Smooth muscle cell (in vitro differentiated cells): ENCODE measurements at regions not wholly inside any gene's neighbourhood (a gene's known extent, or its start where the extent isn't known, plus 50 kb on each side); places are given as distances from the start of the nearest gene placed in this dataset.

Source experiments
- DNase-seq: peaks from one replicate; lab custom pipeline; 2025; ENCODE audit not compliant: unreplicated experiment; lab: John Stamatoyannopoulos, UW
- H2AFZ ChIP-seq: fragments of 200-600 bp; sonication (generic); 2 replicates; pipeline ENCODE4 v1.6.0; 2016; ENCODE audit warnings: antibody characterized with exemption, low read depth, mild to moderate bottlenecking
- H3F3A ChIP-seq: fragments of 200-600 bp; sonication (generic); 2 replicates; pipeline ENCODE4 v1.6.0; 2017; ENCODE audit warnings: antibody characterized with exemption, low read depth
- H3K27ac ChIP-seq: fragments of 200-600 bp; sonication (generic); 2 replicates; pipeline ENCODE4 v1.5.1; 2016; ENCODE audit warnings: low read depth, mild to moderate bottlenecking
- H3K27me3 ChIP-seq: fragments of 200-600 bp; sonication (generic); 2 replicates; pipeline ENCODE4 v1.6.1; 2016; ENCODE audit warnings: low read depth, mild to moderate bottlenecking
- H3K36me3 ChIP-seq: fragments of 200-600 bp; sonication (generic); 2 replicates; pipeline ENCODE4 v1.5.1; 2016; ENCODE audit warnings: low read depth
- H3K4me1 ChIP-seq: fragments of 200-600 bp; sonication (generic); 2 replicates; pipeline ENCODE4 v1.5.1; 2016; ENCODE audit warnings: low read depth
- H3K4me2 ChIP-seq: fragments of 200-600 bp; sonication (generic); 2 replicates; pipeline ENCODE4 v1.6.0; 2016; ENCODE audit warnings: mild to moderate bottlenecking
- H3K4me3 ChIP-seq: fragments of 200-600 bp; sonication (generic); 2 replicates; pipeline ENCODE4 v1.5.1; 2016; ENCODE audit warnings: mild to moderate bottlenecking
- H3K79me2 ChIP-seq: fragments of 200-600 bp; sonication (generic); 2 replicates; pipeline ENCODE4 v1.6.0; 2016; ENCODE audit warnings: low read depth, mild to moderate bottlenecking
- H3K9ac ChIP-seq: fragments of 200-600 bp; sonication (generic); 2 replicates; pipeline ENCODE4 v1.6.0; 2016; ENCODE audit warnings: low read depth
- H3K9me3 ChIP-seq: fragments of 200-600 bp; sonication (generic); replicated peaks from 2 replicates; pipeline ENCODE4 v1.5.1; 2016; ENCODE audit warnings: low read depth
- H4K20me1 ChIP-seq: fragments of 200-600 bp; sonication (generic); 2 replicates; pipeline ENCODE4 v1.6.0; 2016; ENCODE audit warnings: low read depth
- WGBS: methylation state at CpG from one replicate; pipeline ENCODE4 v1.1.7; 2016; ENCODE audit warnings: low lambda C conversion rate; 5-methylcytosine and 5-hydroxymethylcytosine counted together
- TF ChIP-seq, protein P1 (sequence below): fragments of 200-600 bp; sonication (generic); IDR thresholded peaks from 2 replicates; pipeline ENCODE4 v1.5.1; 2017; ENCODE audit warnings: borderline replicate concordance, mild to moderate bottlenecking, antibody characterized with exemption; ENCODE audit not compliant: insufficient read depth, poor library complexity, severe bottlenecking

DNA sequence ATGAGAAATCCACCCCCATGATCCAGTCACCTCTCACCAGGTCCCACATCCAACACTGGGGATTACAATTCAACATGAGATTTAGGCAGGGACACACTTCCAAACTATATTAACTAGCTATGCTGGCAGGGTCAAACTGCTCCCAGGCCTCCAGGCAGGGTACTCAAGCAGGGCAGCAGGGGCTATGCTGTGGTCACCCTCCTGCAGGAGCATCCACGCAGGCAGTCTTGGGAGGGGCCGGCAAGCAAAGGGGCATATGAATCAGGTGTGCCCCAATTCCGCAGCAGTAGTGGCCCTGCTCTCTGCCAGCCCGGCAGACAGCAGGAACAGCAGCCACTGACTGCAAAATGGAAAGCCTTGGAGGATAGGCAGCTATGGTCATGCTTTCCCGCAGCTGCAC lies 74.6 kb upstream of the PRDX4 start:
- H3K36me3 ChIP-seq = no peaks in the 10 kb centered on the region
- TF ChIP-seq, protein P1, sequence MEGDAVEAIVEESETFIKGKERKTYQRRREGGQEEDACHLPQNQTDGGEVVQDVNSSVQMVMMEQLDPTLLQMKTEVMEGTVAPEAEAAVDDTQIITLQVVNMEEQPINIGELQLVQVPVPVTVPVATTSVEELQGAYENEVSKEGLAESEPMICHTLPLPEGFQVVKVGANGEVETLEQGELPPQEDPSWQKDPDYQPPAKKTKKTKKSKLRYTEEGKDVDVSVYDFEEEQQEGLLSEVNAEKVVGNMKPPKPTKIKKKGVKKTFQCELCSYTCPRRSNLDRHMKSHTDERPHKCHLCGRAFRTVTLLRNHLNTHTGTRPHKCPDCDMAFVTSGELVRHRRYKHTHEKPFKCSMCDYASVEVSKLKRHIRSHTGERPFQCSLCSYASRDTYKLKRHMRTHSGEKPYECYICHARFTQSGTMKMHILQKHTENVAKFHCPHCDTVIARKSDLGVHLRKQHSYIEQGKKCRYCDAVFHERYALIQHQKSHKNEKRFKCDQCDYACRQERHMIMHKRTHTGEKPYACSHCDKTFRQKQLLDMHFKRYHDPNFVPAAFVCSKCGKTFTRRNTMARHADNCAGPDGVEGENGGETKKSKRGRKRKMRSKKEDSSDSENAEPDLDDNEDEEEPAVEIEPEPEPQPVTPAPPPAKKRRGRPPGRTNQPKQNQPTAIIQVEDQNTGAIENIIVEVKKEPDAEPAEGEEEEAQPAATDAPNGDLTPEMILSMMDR = no peak
- no peaks in the 10 kb centered on the region for H3K4me1 ChIP-seq
- no peak overlapping the region for H3K27ac ChIP-seq
- no peaks in the 10 kb centered on the region for H3F3A ChIP-seq
- no peak overlapping the region for H3K9ac ChIP-seq
- no peak overlapping the region for H3K4me2 ChIP-seq
- no peaks in the 10 kb centered on the region for H3K27me3 ChIP-seq
- DNase-seq = no peak
- H3K4me3 ChIP-seq = no peak overlapping the region
- no peaks in the 10 kb centered on the region for H3K9me3 ChIP-seq
- H3K79me2 ChIP-seq = no peaks in the 10 kb centered on the region
- H4K20me1 ChIP-seq = no peaks in the 10 kb centered on the region
- 95% methylated on average over 5 of the region's 5 CpGs for WGBS
- H2AFZ ChIP-seq = no peak overlapping the region

DNA sequence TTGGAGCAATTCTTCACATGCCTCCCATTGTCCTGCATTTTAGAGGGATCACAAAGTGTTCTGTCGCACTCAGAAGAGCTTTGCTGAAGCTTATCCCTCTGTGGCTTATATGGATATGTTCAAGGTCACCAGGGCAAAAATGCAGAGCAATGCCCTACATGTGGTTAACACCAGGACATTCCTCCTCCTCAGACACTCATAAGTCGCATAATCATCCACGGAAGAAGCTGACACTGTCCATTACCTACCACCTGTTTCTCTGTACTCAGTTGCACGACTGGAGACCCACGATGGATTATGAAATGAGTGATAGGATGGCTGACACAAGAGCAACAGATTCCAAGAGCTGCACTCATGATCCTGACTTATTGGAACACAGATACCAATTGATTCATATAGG lies 68.7 kb upstream of the PRDX4 start:
- no peaks in the 10 kb centered on the region for H3F3A ChIP-seq
- H2AFZ ChIP-seq = no peak overlapping the region
- no peak overlapping the region for H3K9ac ChIP-seq
- H3K36me3 ChIP-seq = no peaks in the 10 kb centered on the region
- no peak overlapping the region for H3K27ac ChIP-seq
- H3K4me3 ChIP-seq = no peak overlapping the region
- H3K4me1 ChIP-seq = no peaks in the 10 kb centered on the region
- TF ChIP-seq, protein P1 = no peak
- H4K20me1 ChIP-seq = no peaks in the 10 kb centered on the region
- H3K27me3 ChIP-seq = no peaks in the 10 kb centered on the region
- no peak for DNase-seq
- no peaks in the 10 kb centered on the region for H3K9me3 ChIP-seq
- WGBS = 56% methylated on average over 5 of the region's 5 CpGs
- H3K4me2 ChIP-seq = no peak overlapping the region
- no peaks in the 10 kb centered on the region for H3K79me2 ChIP-seq

DNA sequence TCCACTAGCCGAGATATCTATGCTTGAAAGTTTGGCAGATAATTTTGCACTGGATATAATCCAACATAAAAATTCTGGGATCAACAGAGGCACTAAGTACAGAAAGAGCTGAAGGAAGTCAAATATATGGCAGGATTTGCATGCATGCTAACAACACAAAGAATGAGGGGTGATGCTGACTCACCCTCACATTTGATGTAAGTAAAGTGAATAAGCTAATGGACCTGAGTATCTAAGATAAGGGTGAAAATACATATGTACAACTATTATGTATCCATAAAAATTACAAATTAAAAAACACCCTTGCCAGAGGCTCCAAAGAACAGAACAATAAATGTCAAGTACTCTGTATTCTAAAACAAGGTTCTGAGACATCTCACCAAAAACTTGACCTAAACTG lies 63.8 kb upstream of the PRDX4 start:
- Histone ChIP-seq H3K27me3 (no peaks in the 10 kb centered on the region), H3F3A (no peaks in the 10 kb centered on the region), H3K4me3 (no peak overlapping the region), H3K4me2 (no peak overlapping the region), H3K9me3 (no peaks in the 10 kb centered on the region), H3K4me1 (no peaks in the 10 kb centered on the region), H2AFZ (no peak overlapping the region), H3K27ac (no peak overlapping the region), H3K36me3 (no peaks in the 10 kb centered on the region), H3K9ac (no peak overlapping the region), H3K79me2 (no peaks in the 10 kb centered on the region), H4K20me1 (no peaks in the 10 kb centered on the region)
- 88% methylated on average over 1 of the region's 1 CpG for WGBS
- DNase-seq = no peak
- TF ChIP-seq, protein P1 = no peak

DNA sequence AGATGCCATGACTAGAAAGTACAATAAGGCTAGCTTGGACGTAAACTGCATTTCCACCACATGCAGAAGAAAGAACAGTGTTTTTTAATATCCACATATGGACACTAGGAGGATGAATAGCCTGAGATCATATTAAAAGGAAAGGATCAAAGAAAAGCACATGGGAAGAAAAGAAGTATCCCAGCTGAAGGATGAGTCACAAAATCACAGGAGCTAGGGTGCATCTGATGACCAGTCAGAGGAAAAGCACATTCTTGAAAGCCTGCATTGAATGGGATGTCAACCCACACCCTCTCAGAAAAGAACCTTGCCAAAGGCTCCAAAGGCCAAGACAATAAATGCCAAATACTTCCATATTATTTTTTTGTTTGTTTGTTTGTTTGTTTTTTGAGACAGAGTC lies 56.8 kb upstream of the PRDX4 start:
- Histone ChIP-seq H3K4me3 (no peak overlapping the region), H3K4me2 (no peak overlapping the region), H3K9me3 (no peaks in the 10 kb centered on the region), H2AFZ (no peak overlapping the region), H4K20me1 (no peaks in the 10 kb centered on the region), H3K36me3 (no peaks in the 10 kb centered on the region), H3K27ac (no peak overlapping the region), H3K79me2 (no peaks in the 10 kb centered on the region), H3F3A (no peaks in the 10 kb centered on the region), H3K27me3 (no peaks in the 10 kb centered on the region), H3K4me1 (no peaks in the 10 kb centered on the region), H3K9ac (no peak overlapping the region)
- no peak for DNase-seq
- 94% methylated on average over 1 of the region's 1 CpG for WGBS
- TF ChIP-seq, protein P1 = no peak
